GM10266 (cell line): ENCODE measurements at regions not wholly inside any gene's neighbourhood (a gene's known extent, or its start where the extent isn't known, plus 50 kb on each side); places are given as distances from the start of the nearest gene placed in this dataset.
"Not testable (repeated sequence)": the region's sequence is repeated elsewhere in the genome, so short reads cannot be mapped to it uniquely, and the experiment has no call there.

Experiments used
- DNase-seq: peaks from one replicate; pipeline ENCODE4 v3.0.0; 2012; ENCODE audit errors: extremely low spot score
- CTCF ChIP-seq: IDR thresholded peaks from 2 replicates; pipeline ENCODE4 v1.5.1; 2012; ENCODE audit warnings: mild to moderate bottlenecking, low read depth; ENCODE audit not compliant: control insufficient read depth, insufficient read depth; ENCODE audit errors: missing control alignments

- TF ChIP-seq CTCF, result no peak
- DNase-seq, result no peak
Measured at GRCh38 chr3:20984594-20985205, 766.3 kb downstream of the ZNF385D start.

- DNase-seq, result no peak
- no peak for TF ChIP-seq CTCF
Measured at GRCh38 chr3:20975188-20975651, 775.8 kb downstream of the ZNF385D start.

- no peak for DNase-seq
- TF ChIP-seq CTCF, result no peak
Measured at GRCh38 chr3:20974396-20974795, 776.6 kb downstream of the ZNF385D start.

GRCh38 chr3:20970807-20971206 is 780.2 kb downstream of the ZNF385D start:
- DNase-seq, result not testable (repeated sequence)

GRCh38 chr3:20967485-20967884 is 781.5 kb upstream of the SGO1 start:
- DNase-seq, result not testable (repeated sequence)

GRCh38 chr3:20958161-20958560 is 772.2 kb upstream of the SGO1 start:
- TF ChIP-seq CTCF, result no peak
- DNase-seq, result no peak

- no peak for TF ChIP-seq CTCF
Measured at GRCh38 chr3:20945892-20946291, 759.9 kb upstream of the SGO1 start.

GRCh38 chr3:20935791-20936190 is 749.8 kb upstream of the SGO1 start:
- DNase-seq, result no peak

More at GRCh38 chr3:20945892-20946291, 759.9 kb upstream of the SGO1 start:
- no peak for DNase-seq

More at GRCh38 chr3:20935791-20936190, 749.8 kb upstream of the SGO1 start:
- TF ChIP-seq CTCF, result no peak
